Loucy (cell line): ENCODE measurements at regions not wholly inside any gene's neighbourhood (a gene's known extent, or its start where the extent isn't known, plus 50 kb on each side); places are given as distances from the start of the nearest gene placed in this dataset.

Experiments
- H2AFZ ChIP-seq: fragments of 200-600 bp; sonication (generic); 2 replicates; pipeline ENCODE4 v1.6.0; 2016; ENCODE audit warnings: antibody characterized with exemption, mild to moderate bottlenecking, low read length, moderate library complexity
- H3F3A ChIP-seq: fragments of 200-600 bp; 2 replicates; pipeline ENCODE4 v1.6.0; 2016; ENCODE audit warnings: antibody characterized with exemption, low read depth, mild to moderate bottlenecking
- H3K27me3 ChIP-seq: fragments of 200-600 bp; sonication (generic); 2 replicates; pipeline ENCODE4 v1.6.1; 2014; ENCODE audit warnings: low read length, mild to moderate bottlenecking; ENCODE audit not compliant: insufficient read depth, poor library complexity, severe bottlenecking
- H3K36me3 ChIP-seq: fragments of 200-600 bp; sonication (generic); 2 replicates; pipeline ENCODE4 v1.6.1; 2016; ENCODE audit warnings: low read length; ENCODE audit not compliant: insufficient read depth
- H3K4me1 ChIP-seq: fragments of 200-600 bp; sonication (generic); 2 replicates; pipeline ENCODE4 v1.5.1; 2014; ENCODE audit warnings: low read length, mild to moderate bottlenecking; ENCODE audit not compliant: insufficient read depth, poor library complexity, severe bottlenecking
- H3K4me2 ChIP-seq: fragments of 200-600 bp; sonication (generic); 2 replicates; pipeline ENCODE4 v1.6.0; 2014; ENCODE audit warnings: antibody characterized with exemption, low read length, low read depth, mild to moderate bottlenecking; ENCODE audit not compliant: poor library complexity, severe bottlenecking
- H3K4me3 ChIP-seq: fragments of 200-600 bp; sonication (generic); 2 replicates; pipeline ENCODE4 v1.5.1; 2014; ENCODE audit warnings: low read length, mild to moderate bottlenecking, mixed read lengths; ENCODE audit not compliant: poor library complexity, severe bottlenecking
- H3K79me2 ChIP-seq: fragments of 200-600 bp; sonication (generic); 2 replicates; pipeline ENCODE4 v1.6.1; 2014; ENCODE audit warnings: low read length; ENCODE audit not compliant: insufficient read depth
- H3K9ac ChIP-seq: fragments of 200-600 bp; sonication (generic); 2 replicates; pipeline ENCODE4 v1.6.0; 2014; ENCODE audit warnings: mild to moderate bottlenecking, low read depth, low read length, moderate library complexity; ENCODE audit not compliant: poor library complexity, severe bottlenecking
- H3K9me2 ChIP-seq: fragments of 200-600 bp; sonication (generic); replicated peaks from 2 replicates; pipeline ENCODE4 v1.6.1; 2016; ENCODE audit warnings: low read depth, low read length, mixed read lengths
- H3K9me3 ChIP-seq: fragments of 200-600 bp; sonication (generic); 2 replicates; pipeline ENCODE4 v1.6.1; 2014; ENCODE audit warnings: mild to moderate bottlenecking, antibody characterized with exemption, low read length, low read depth; ENCODE audit not compliant: insufficient read depth
- H4K20me1 ChIP-seq: fragments of 200-600 bp; sonication (generic); 2 replicates; pipeline ENCODE4 v1.6.0; 2014; ENCODE audit warnings: antibody characterized with exemption, low read length, mild to moderate bottlenecking; ENCODE audit not compliant: insufficient read depth, poor library complexity, severe bottlenecking
- EZH2phosphoT487 ChIP-seq: fragments of 200-600 bp; IDR thresholded peaks from 2 replicates; pipeline ENCODE4 v1.6.1; 2018; ENCODE audit warnings: antibody characterized with exemption, mild to moderate bottlenecking, moderate library complexity, borderline replicate concordance
- TF ChIP-seq, protein P1 (sequence below): fragments of 200-600 bp; sonication (generic); conservative IDR thresholded peaks from 2 replicates; pipeline ENCODE4 v1.5.1; 2014; ENCODE audit warnings: mild to moderate bottlenecking, antibody characterized with exemption, low read length

DNA sequence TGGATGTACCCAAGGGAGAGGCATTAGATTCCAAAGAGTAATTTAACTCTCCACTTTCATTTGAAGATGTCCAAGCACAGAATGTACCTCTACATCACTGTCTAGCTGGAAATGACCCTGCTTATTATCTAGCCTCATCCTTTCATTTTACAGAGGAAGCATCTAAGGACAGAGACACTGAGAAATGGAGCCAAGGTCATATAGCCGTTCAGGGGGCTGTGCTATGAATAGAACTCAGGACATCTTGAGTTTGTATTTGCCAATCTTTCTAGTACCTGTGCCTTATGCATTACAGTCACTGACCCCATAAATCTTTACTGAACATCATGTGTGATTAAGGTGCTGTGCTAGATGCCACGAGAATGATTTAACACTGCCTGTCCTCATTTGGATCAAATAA lies 138.2 kb upstream of the SPTLC3 start:
- Histone ChIP-seq H3K9me2 (no peaks in the 10 kb centered on the region), H3F3A (no peaks in the 10 kb centered on the region), H3K79me2 (no peaks in the 10 kb centered on the region), H3K4me1 (no peaks in the 10 kb centered on the region), H4K20me1 (no peaks in the 10 kb centered on the region), H3K4me2 (no peak overlapping the region), H3K4me3 (no peak overlapping the region), H3K9ac (no peak overlapping the region), H3K9me3 (no peaks in the 10 kb centered on the region), H3K36me3 (no peaks in the 10 kb centered on the region), H3K27me3 (no peaks in the 10 kb centered on the region), H2AFZ (no peak overlapping the region)
- no peak for TF ChIP-seq EZH2phosphoT487
- TF ChIP-seq, protein P1, sequence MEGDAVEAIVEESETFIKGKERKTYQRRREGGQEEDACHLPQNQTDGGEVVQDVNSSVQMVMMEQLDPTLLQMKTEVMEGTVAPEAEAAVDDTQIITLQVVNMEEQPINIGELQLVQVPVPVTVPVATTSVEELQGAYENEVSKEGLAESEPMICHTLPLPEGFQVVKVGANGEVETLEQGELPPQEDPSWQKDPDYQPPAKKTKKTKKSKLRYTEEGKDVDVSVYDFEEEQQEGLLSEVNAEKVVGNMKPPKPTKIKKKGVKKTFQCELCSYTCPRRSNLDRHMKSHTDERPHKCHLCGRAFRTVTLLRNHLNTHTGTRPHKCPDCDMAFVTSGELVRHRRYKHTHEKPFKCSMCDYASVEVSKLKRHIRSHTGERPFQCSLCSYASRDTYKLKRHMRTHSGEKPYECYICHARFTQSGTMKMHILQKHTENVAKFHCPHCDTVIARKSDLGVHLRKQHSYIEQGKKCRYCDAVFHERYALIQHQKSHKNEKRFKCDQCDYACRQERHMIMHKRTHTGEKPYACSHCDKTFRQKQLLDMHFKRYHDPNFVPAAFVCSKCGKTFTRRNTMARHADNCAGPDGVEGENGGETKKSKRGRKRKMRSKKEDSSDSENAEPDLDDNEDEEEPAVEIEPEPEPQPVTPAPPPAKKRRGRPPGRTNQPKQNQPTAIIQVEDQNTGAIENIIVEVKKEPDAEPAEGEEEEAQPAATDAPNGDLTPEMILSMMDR, result no peak

DNA sequence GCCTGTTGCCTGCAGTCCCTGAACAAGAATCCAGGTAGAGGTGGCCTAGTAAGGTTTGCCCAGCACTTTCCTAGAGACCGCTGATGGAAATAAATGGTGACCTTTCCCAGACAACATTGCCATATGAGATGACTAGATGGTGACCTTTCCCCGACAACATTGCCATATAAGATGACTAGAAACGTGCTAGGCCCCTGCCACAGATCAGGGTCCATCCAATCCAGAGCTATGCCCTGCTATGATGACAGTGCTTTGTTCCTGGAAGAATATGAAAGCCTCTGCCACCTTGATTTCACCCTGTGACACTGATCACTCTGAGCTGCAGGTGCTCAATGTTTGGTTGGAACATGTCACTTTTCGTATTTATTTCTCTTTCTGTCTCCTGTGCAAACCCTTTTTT lies 133.8 kb upstream of the SPTLC3 start:
- H2AFZ ChIP-seq, result no peak overlapping the region
- no peaks in the 10 kb centered on the region for H3F3A ChIP-seq
- H3K79me2 ChIP-seq, result no peaks in the 10 kb centered on the region
- H4K20me1 ChIP-seq, result no peaks in the 10 kb centered on the region
- no peaks in the 10 kb centered on the region for H3K9me3 ChIP-seq
- H3K4me1 ChIP-seq, result no peaks in the 10 kb centered on the region
- no peaks in the 10 kb centered on the region for H3K36me3 ChIP-seq
- TF ChIP-seq, protein P1, result no peak
- no peak for TF ChIP-seq EZH2phosphoT487
- no peak overlapping the region for H3K4me3 ChIP-seq
- H3K27me3 ChIP-seq, result no peaks in the 10 kb centered on the region
- no peak overlapping the region for H3K4me2 ChIP-seq
- H3K9ac ChIP-seq, result no peak overlapping the region
- H3K9me2 ChIP-seq, result no peaks in the 10 kb centered on the region

DNA sequence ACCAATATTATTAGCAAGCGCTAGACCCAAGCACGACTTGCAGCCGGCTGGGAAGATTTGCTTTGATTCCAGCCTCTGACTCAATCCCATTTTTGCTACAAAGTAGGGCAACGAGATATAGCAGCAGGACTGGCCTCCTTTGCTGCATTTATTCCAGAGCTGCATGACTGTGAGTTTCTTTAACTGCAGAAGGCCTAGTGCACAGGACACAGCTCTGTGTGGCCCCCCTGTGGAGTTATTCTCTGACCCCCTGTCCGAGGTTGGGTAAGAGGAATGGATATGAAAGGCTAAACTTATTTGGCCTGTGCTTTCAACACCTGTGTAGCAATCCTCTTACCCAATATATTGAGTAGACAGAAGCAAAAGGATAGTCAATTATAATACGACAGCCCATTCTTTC lies 133.3 kb upstream of the SPTLC3 start:
- H3K27me3 ChIP-seq, result no peaks in the 10 kb centered on the region
- no peaks in the 10 kb centered on the region for H3K9me3 ChIP-seq

More for the DNA sequence above, 133.3 kb upstream of the SPTLC3 start:
- no peaks in the 10 kb centered on the region for H3F3A ChIP-seq
- H3K36me3 ChIP-seq, result no peaks in the 10 kb centered on the region
- H4K20me1 ChIP-seq, result no peaks in the 10 kb centered on the region
- no peaks in the 10 kb centered on the region for H3K79me2 ChIP-seq
- H3K4me2 ChIP-seq, result no peak overlapping the region
- H2AFZ ChIP-seq, result no peak overlapping the region
- no peak for TF ChIP-seq EZH2phosphoT487
- TF ChIP-seq, protein P1, result no peak
- no peaks in the 10 kb centered on the region for H3K9me2 ChIP-seq
- no peak overlapping the region for H3K4me3 ChIP-seq
- H3K9ac ChIP-seq, result no peak overlapping the region
- H3K4me1 ChIP-seq, result no peaks in the 10 kb centered on the region
